ENCODE measurements at regions not wholly inside any gene's neighbourhood (a gene's known extent, or its start where the extent isn't known, plus 50 kb on each side); places are given as distances from the start of the nearest gene placed in this dataset.
"Not testable (repeated sequence)": the region's sequence is repeated elsewhere in the genome, so short reads cannot be mapped to it uniquely, and the experiment has no call there.

DNA sequence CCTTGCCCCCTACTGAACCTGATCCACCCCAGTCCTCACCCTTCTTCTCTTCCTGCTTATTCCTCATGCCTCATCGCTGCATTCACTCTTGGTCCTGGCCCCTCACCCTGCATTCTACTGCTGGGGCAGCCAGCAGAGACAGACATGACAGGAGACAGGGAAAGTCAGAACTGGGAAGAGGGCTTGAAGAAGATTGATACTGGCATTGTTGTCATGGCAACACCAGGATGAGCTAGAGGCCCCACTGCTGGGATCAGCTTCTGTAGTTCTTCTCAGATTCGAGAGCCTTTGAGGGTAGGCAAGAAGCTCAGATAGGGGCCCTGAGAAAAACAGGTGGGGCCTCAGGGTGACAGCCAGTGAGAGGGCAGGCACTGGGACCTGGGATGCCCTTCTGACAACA is 264.3 kb downstream of the MIAT start:
- DNase-seq, result no peak
- Mint-ChIP-seq H3K9me3 (no peaks in the 10 kb centered on the region), H3K4me3 (no peak overlapping the region), H3K4me1 (no peaks in the 10 kb centered on the region), H3K27ac (no peak overlapping the region), H3K36me3 (ENCODE audit: low read depth) (no peaks in the 10 kb centered on the region), H3K27me3 (no peaks in the 10 kb centered on the region)
- CTCF ChIA-PET, result no interaction called here
- POLR2A ChIA-PET, result no interaction called here

DNA sequence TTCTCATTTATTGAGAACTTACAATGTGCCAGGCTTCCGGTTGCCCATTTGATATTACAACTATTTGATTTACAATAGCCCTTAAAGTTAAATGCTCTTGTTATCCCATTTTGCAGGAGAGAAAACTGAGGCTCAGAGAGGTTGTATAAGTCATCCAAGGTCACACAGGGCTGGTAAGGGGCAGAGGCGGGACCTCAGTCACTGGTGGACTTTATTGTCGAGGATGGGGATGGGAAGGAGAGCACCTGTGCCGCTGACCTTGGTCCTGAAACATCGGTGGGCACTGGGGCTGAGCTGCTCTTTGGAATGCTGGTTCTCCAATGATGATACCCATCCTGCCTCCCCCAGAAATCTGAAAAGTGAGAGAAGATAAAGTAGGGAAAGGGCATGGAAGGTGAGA is 265.4 kb downstream of the MIAT start:
- H3K27me3 Mint-ChIP-seq, result no peaks in the 10 kb centered on the region
- no peak for DNase-seq
- H3K4me1 Mint-ChIP-seq, result no peaks in the 10 kb centered on the region
- ChIA-PET CTCF (no interaction called here), POLR2A (no interaction called here)
- H3K4me3 Mint-ChIP-seq, result no peak overlapping the region
- H3K36me3 Mint-ChIP-seq (ENCODE audit: low read depth), result no peaks in the 10 kb centered on the region
- H3K9me3 Mint-ChIP-seq, result no peaks in the 10 kb centered on the region
- no peak overlapping the region for H3K27ac Mint-ChIP-seq

DNA sequence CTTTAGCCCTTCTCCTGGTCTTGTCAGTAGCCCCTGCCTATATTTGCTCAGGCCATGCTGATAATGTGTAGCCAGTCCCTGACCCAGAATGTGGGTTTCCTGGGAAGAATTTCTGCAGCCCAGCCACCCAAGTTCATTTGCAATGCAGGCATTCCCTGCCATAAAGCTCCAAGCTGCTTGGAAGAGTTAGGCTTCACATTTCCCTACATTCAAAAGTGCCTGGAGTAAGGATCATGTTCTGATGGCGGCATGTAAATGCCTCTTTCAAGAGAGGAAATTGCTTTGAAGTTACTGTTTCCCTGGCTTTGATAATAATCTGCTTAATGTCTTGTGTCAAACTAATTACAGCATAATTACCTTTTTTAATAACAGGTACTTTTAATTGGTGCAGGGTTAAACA is 266.1 kb downstream of the MIAT start:
- DNase-seq, result no peak
- ChIA-PET POLR2A (no interaction called here), CTCF (no interaction called here)
- H3K27ac Mint-ChIP-seq, result no peak overlapping the region
- no peaks in the 10 kb centered on the region for H3K4me1 Mint-ChIP-seq
- H3K9me3 Mint-ChIP-seq, result no peaks in the 10 kb centered on the region
- H3K27me3 Mint-ChIP-seq, result no peaks in the 10 kb centered on the region
- no peak overlapping the region for H3K4me3 Mint-ChIP-seq
- H3K36me3 Mint-ChIP-seq (ENCODE audit: low read depth), result no peaks in the 10 kb centered on the region

DNA sequence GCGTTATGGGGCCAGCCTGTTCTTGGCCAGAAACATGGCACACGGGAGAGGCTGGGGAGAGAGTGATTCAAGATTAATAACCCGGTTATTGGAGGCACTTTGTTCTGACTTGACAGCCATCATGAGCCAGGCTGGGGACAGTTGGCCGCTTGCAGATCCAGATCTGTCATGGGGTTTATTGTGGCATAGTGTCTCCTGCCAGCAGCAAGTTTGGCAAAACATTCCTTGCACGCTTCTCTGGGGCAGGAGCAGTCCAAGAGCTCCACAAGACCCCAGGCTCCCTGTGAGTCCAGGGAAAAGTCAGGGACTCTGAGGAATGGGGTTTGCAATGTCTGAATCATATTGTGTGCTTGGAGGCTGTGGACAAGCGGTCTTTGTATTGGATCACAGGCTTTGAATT is 270.4 kb downstream of the MIAT start:
- no peaks in the 10 kb centered on the region for H3K9me3 Mint-ChIP-seq
- CTCF ChIA-PET, result no interaction called here
- H3K27me3 Mint-ChIP-seq, result no peaks in the 10 kb centered on the region

DNA sequence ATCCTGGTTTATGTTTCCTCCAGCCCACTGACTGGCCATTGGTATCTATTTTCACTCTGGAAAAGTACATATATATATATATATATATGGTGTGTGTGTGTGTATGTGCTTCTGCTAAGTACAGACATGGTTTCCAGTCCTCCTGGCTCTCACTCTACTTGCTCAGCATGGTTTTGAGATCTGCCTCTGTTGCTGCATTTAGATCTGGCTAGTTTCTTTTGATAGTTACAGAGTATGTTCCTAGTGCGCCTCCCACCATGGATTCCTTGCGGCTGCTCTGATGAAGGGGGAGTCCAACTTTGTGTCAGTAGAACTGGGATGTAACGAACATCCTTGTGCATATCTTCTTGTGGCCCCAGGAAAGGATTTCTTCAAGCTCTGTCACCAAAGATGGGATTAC is 274.1 kb downstream of the MIAT start:
- CTCF ChIA-PET, result no interaction called here
- POLR2A ChIA-PET, result no interaction called here
- DNase-seq, result no peak
- Mint-ChIP-seq H3K36me3 (ENCODE audit: low read depth) (no peaks in the 10 kb centered on the region), H3K27me3 (no peaks in the 10 kb centered on the region), H3K9me3 (no peaks in the 10 kb centered on the region), H3K4me3 (no peak overlapping the region), H3K27ac (no peak overlapping the region), H3K4me1 (no peaks in the 10 kb centered on the region)

More for the DNA sequence above, 270.4 kb downstream of the MIAT start:
- Mint-ChIP-seq H3K27ac (no peak overlapping the region), H3K4me1 (no peaks in the 10 kb centered on the region), H3K36me3 (ENCODE audit: low read depth) (no peaks in the 10 kb centered on the region), H3K4me3 (no peak overlapping the region)
- no peak for DNase-seq
- POLR2A ChIA-PET, result no interaction called here

DNA sequence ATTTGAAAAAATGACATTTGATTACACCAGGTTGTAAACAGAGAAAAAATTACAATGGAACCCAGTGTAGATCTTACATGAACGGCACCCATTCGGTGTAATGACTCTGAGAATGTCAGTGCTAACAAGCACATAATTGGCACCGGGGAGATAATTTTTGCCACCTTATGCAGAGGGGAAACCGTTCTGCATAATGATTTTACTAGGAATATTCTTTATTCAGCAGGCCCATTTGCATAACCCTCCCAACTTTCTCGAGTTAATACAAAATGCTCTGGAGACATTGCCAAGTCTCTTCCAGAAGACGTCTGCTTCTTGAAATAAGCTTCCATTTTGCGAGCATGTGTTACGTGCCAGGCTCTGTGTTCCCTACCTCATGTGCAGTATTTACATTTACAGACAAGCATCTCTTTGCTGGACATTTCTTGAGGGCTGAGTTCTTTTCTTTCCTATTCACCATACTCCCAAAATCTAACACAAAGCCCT is 275.8 kb downstream of the MIAT start:
- H3K27me3 Mint-ChIP-seq, result no peaks in the 10 kb centered on the region
- no peak overlapping the region for H3K4me3 Mint-ChIP-seq
- H3K4me1 Mint-ChIP-seq, result no peaks in the 10 kb centered on the region
- no peaks in the 10 kb centered on the region for H3K36me3 Mint-ChIP-seq (ENCODE audit: low read depth)
- no peak overlapping the region for H3K27ac Mint-ChIP-seq
- H3K9me3 Mint-ChIP-seq, result peaks cover 4% of the 10 kb centered on the region
- CTCF ChIA-PET, result no interaction called here
- no peak for DNase-seq
- POLR2A ChIA-PET, result no interaction called here

DNA sequence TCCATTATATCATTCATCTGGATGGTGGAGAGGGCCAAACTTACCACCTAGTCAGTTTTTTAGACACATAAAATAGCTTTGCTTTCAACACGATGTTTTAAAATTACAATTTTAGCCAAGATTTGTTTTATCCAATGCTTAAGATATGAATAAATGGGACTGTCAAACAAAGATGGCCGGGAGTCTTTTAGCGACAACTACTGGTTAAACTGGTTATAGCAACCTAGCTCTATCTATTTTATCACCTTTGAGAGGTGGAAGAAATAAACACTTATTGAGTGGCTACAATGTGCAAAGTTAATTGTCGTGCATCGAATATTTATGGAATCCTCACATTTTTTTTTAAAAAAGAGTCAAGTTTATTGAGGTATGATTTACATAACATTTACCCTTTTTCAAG is 279.8 kb downstream of the MIAT start:
- POLR2A ChIA-PET, result no interaction called here
- H3K27ac Mint-ChIP-seq, result no peak overlapping the region
- H3K4me1 Mint-ChIP-seq, result no peaks in the 10 kb centered on the region
- CTCF ChIA-PET, result no interaction called here
- H3K9me3 Mint-ChIP-seq, result peaks cover 4% of the 10 kb centered on the region
- DNase-seq, result no peak
- H3K27me3 Mint-ChIP-seq, result no peaks in the 10 kb centered on the region
- no peaks in the 10 kb centered on the region for H3K36me3 Mint-ChIP-seq (ENCODE audit: low read depth)
- H3K4me3 Mint-ChIP-seq, result no peak overlapping the region

DNA sequence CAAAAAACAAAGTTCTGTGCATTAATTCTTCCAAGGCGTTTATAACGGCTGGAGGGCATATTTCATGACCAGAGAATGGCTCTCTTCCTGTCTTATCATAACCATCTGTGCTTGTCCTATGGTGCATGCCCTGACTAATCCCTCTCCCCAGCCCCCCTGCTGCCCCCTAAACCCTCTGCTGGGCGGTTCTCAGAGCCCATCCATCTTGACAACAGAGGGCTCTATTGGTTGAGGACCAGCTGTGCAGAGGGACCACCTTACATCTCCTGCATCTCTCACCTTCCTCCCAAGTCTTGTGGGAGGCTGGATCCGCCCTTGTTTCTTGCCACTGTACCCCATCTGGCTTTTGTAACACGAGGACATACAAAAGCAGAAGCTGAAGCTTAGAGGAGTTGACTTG is 282.1 kb downstream of the MIAT start:
- POLR2A ChIA-PET, result no interaction called here
- Mint-ChIP-seq H3K4me1 (no peaks in the 10 kb centered on the region), H3K36me3 (ENCODE audit: low read depth) (no peaks in the 10 kb centered on the region), H3K27ac (no peak overlapping the region), H3K27me3 (no peaks in the 10 kb centered on the region), H3K4me3 (no peak overlapping the region), H3K9me3 (peaks cover 4% of the 10 kb centered on the region)
- DNase-seq, result no peak
- CTCF ChIA-PET, result no interaction called here

DNA sequence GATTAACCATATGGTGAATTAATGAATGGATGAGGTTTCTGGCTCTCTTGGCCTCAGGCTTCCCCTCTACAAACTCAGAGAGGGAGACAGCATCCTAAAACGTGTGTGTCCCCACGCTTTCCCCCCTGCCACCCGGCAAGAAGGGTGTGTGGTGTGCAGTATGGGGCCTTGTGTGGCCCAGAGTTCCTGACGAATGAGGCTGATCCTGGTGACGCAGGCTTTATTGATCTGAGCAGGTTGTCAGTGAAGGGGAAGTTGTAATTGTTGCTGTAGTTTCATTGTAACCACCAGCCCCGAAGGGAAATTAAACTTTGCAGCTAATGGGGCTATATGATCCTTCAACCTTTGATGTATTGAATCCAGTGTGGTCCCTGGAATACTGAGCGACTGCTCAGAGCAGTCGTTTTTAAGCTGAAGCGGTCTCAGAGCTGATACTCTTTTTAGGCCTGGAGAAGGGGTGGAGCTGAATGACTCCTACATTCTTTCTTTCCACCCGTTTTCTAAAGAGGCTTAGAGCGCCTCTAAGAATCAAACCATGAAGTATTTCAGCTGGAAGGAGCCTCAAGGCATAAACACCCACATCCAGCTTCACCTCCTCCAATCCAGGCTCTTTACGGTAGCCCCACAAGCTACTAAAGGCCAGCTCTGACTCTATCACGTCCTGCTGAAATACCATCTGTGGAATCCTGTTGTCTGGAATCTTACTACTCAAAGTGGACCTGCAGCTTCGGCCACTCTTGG is 284.7 kb downstream of the MIAT start:
- Mint-ChIP-seq H3K4me1 (no peaks in the 10 kb centered on the region), H3K4me3 (no peak overlapping the region), H3K27ac (no peak overlapping the region), H3K9me3 (peaks cover 4% of the 10 kb centered on the region), H3K27me3 (no peaks in the 10 kb centered on the region), H3K36me3 (ENCODE audit: low read depth) (no peaks in the 10 kb centered on the region)
- POLR2A ChIA-PET, result no interaction called here
- DNase-seq, result no peak
- CTCF ChIA-PET, result no interaction called here

DNA sequence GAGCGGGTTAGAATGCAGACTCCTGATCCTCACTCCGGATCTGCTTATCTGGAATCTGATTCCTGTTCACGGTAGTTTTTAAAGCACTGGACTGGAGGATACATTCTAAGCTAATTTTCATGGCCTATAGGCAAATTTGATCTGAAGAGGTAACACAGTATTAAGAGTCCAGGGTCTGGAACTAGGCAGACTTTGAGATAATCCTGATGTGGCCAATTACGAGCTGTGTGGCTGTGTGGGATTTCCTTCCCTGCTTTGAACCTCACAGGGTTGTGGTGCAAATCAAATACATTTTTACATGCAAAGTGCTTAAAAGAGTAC is 285.2 kb downstream of the MIAT start:
- Mint-ChIP-seq H3K4me3 (no peak overlapping the region), H3K27me3 (no peaks in the 10 kb centered on the region), H3K27ac (no peak overlapping the region), H3K36me3 (ENCODE audit: low read depth) (no peaks in the 10 kb centered on the region), H3K4me1 (no peaks in the 10 kb centered on the region), H3K9me3 (peaks cover 2% of the 10 kb centered on the region)
- ChIA-PET POLR2A (no interaction called here), CTCF (no interaction called here)
- DNase-seq, result no peak

DNA sequence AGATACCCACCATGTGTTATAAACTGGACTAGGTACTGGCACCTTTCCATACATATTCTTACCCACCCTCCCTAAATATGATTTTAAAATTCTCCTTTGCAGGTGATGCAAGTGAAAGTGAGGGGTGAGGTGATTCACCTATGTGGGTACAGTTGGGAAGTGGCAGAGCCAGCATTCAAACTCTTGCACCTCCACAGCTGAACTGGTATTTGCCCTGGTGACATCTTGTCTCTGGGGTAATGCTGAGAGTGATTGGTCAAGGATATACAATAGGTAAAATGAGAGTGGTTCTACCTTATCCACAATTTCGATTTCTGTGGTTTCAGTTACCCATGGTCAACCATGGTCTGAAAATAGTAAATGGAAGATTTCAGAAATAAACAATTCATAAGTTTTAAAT is 288.2 kb downstream of the MIAT start:
- CTCF ChIA-PET, result no interaction called here
- no peak overlapping the region for H3K27ac Mint-ChIP-seq

DNA sequence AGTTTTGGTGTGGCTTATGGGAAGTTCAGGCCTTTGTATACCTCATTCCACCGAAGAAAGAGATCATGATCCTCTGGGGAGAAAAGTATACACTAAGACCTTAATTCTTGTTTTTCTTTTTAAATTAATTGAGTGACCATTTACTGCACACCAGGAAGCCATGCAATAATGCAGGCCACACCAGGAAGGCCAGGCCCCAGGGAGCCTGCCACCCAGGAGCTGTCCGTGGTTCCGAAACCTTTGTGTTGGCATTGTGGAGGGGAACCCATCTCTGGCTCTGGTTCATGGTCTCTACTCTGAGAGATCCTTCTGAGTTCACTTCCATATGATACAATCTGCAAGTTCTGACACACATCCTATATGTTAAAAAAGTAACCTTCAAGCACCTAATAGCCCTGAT is 291.8 kb downstream of the MIAT start:
- Mint-ChIP-seq H3K36me3 (ENCODE audit: low read depth) (no peaks in the 10 kb centered on the region), H3K27me3 (peaks cover 29% of the 10 kb centered on the region), H3K9me3 (no peaks in the 10 kb centered on the region), H3K27ac (no peak overlapping the region), H3K4me3 (no peak overlapping the region), H3K4me1 (no peaks in the 10 kb centered on the region)
- POLR2A ChIA-PET, result no interaction called here
- no peak for DNase-seq
- CTCF ChIA-PET, result no interaction called here

More for the DNA sequence above, 288.2 kb downstream of the MIAT start:
- no peak overlapping the region for H3K4me3 Mint-ChIP-seq
- no peak for DNase-seq
- H3K9me3 Mint-ChIP-seq, result no peaks in the 10 kb centered on the region
- H3K4me1 Mint-ChIP-seq, result no peaks in the 10 kb centered on the region
- H3K36me3 Mint-ChIP-seq (ENCODE audit: low read depth), result no peaks in the 10 kb centered on the region
- POLR2A ChIA-PET, result no interaction called here
- H3K27me3 Mint-ChIP-seq, result peaks cover 1% of the 10 kb centered on the region

DNA sequence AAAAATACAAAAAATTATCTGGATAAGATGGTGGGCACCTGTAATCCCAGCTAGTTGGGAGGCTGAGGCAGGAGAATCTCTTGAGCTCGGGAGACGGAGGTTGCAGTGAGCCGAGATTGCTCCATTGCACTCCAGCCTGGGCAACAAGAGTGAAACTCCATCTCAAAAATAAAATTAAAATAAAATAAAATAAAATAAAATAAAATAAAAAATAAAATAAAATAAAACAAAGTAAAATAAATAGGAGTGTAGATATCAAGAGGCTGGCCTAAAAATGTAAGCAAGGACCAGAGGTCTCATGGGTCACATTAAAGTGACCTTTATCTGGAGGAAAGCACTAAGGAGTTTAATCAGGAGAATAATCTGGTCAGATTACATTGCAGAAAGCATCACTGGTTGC is 293.8 kb downstream of the MIAT start:
- POLR2A ChIA-PET; H3K4me1 Mint-ChIP-seq; H3K4me3 Mint-ChIP-seq; CTCF ChIA-PET; DNase-seq; H3K9me3 Mint-ChIP-seq; H3K36me3 Mint-ChIP-seq (ENCODE audit: low read depth); H3K27ac Mint-ChIP-seq: not testable (repeated sequence)
- peaks cover 39% of the 10 kb centered on the region for H3K27me3 Mint-ChIP-seq

DNA sequence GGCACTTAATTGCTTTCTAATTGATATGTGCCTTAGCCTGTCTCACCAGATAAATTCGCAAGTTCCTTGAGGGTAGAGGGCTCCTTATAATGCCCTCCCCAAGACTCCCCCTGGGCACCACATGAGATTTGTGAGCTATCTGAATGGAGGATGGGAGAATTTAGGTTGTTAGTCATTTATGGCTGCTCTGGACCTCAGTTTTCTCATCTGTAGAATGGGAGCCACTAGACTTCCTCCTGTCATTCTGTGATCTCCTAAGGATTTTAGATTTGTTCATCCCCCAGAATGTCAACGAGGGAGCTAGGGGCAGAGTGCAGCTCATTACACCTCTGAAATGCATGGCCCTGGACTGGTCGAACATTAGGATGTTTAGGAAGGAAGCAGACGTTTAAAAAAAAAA is 294.6 kb downstream of the MIAT start:
- Mint-ChIP-seq H3K4me1 (no peaks in the 10 kb centered on the region), H3K4me3 (no peak overlapping the region), H3K27me3 (peaks cover 39% of the 10 kb centered on the region), H3K9me3 (no peaks in the 10 kb centered on the region), H3K36me3 (ENCODE audit: low read depth) (no peaks in the 10 kb centered on the region), H3K27ac (no peak overlapping the region)
- POLR2A ChIA-PET, result no interaction called here
- no peak for DNase-seq
- CTCF ChIA-PET, result no interaction called here

Data from activated CD4-positive, alpha-beta memory T cell treated with anti-CD3 and anti-CD28 coated beads, Interleukin-2, amount 10 ng/mL, durations not matched to agents 7 days and 5 days (primary cell).